Superior temporal gyrus (tissue), 1 donor: ENCODE measurements at regions not wholly inside any gene's neighbourhood (a gene's known extent, or its start where the extent isn't known, plus 50 kb on each side); places are given as distances from the start of the nearest gene placed in this dataset.
"Not testable (repeated sequence)": the region's sequence is repeated elsewhere in the genome, so short reads cannot be mapped to it uniquely, and the experiment has no call there.

Source experiments
- DNase-seq: peaks from one replicate; pipeline ENCODE4 v3.0.0-alpha.2; 2016; ENCODE audit errors: extremely low spot score

- no peak for DNase-seq
Observed at GRCh38 chr7:43044511-43044910, 67.9 kb upstream of the HECW1 start.

GRCh38 chr7:43054052-43054722 is 58.3 kb upstream of the HECW1 start:
- no peak for DNase-seq

- no peak for DNase-seq
Observed at GRCh38 chr7:43057141-43057540, 55.3 kb upstream of the HECW1 start.

- DNase-seq: no peak
Observed at GRCh38 chr7:43058271-43059066, 54.0 kb upstream of the HECW1 start.

- not testable (repeated sequence) for DNase-seq
Observed at GRCh38 chr7:43059067-43059600, 53.3 kb upstream of the HECW1 start.
